GM21619 (cell line): ENCODE measurements at regions not wholly inside any gene's neighbourhood (a gene's known extent, or its start where the extent isn't known, plus 50 kb on each side); places are given as distances from the start of the nearest gene placed in this dataset.

Source experiments
- ATAC-seq: cut with Tn5 transposase; IDR thresholded peaks from one replicate; pipeline ENCODE4 v1.9.1; 2021; ENCODE audit not compliant: unreplicated experiment

DNA sequence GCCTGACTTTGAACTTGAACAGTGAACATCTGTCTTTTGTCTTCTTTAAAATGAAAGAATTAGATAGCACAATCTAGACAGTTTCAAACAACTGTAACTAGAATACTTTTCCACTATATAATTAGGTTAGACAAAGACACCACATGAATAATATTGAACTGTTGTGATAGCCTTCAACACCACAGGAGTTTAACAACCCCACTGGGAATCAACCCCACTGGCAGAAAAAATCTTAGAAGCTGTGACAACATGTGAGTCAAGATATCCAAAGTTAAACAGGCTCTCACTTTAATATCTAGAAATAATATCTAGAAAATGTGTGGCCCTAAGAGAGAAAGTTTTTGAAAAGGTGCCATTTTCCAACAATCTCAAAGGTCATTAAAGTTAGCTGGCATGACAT is 64.4 kb upstream of the PRICKLE2 start:
- ATAC-seq, result no peak

DNA sequence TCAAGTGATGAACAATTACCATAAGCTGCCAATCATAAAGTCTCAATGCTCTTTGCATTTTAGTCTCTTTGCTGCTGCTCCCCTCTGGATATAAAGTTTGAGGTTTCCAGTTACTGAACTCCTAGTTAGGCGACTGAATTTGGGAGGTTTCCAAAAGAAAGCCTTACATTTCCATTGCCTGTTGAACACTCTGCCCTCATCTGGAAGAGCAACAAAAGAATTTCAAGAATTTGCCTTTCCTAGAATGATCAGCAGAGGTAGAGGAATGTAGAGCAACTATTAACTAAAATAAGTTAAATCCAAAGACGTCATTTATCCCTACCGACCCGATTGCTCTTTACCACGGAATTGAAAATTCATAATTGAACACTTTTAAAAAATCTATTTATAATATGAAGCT is 53.4 kb upstream of the PRICKLE2 start:
- no peak for ATAC-seq

GRCh38 chr3:64276131-64276530 is 50.9 kb upstream of the PRICKLE2 start:
- no peak for ATAC-seq
